ENCODE measurements at regions not wholly inside any gene's neighbourhood (a gene's known extent, or its start where the extent isn't known, plus 50 kb on each side); places are given as distances from the start of the nearest gene placed in this dataset.

- POLR2A ChIA-PET = interaction anchor here (0.6 to 1.4 kb wide), 3 partner anchors 16 to 36 kb away, joined by 3 to 4 read pairs (median 3); no protein-coding TSS in a partner anchor
- Mint-ChIP-seq H3K9me3 (ENCODE audit: unreplicated experiment) (no peaks in the 10 kb centered on the region), H3K27ac (ENCODE audit: low read depth, unreplicated experiment) (no peak overlapping the region), H3K36me3 (ENCODE audit: insufficient read depth, unreplicated experiment) (no peaks in the 10 kb centered on the region), H3K4me3 (ENCODE audit: unreplicated experiment) (no peak overlapping the region), H3K4me1 (ENCODE audit: insufficient read depth, unreplicated experiment) (peaks cover 23% of the 10 kb centered on the region), H3K27me3 (ENCODE audit: insufficient read depth, unreplicated experiment) (no peaks in the 10 kb centered on the region)
- CTCF ChIA-PET = interaction anchor here (1.1 to 1.2 kb wide), 2 partner anchors 8 to 24 kb away, joined by 3 to 4 read pairs; no protein-coding TSS in a partner anchor
- no peak for TF ChIP-seq CTCF (IDR thresholded peaks at IDR 0.05; ENCODE audit: unreplicated experiment)
- no peak for DNase-seq (ENCODE audit: unreplicated experiment)
- no TSS peak for BruUV-seq (replicated peaks)
- intact Hi-C loops (cut with micrococcal nuclease) = no loop called here
Observed at GRCh38 chr17:20920095-20920814, 122.6 kb downstream of the USP22 start.

GRCh38 chr17:20920815-20921199 is 122.0 kb downstream of the USP22 start:
- no peak overlapping the region for H3K4me3 Mint-ChIP-seq (ENCODE audit: unreplicated experiment)
- no TSS peak for BruUV-seq (replicated peaks)
- intact Hi-C loops (cut with micrococcal nuclease) = no loop called here
- no peaks in the 10 kb centered on the region for H3K27me3 Mint-ChIP-seq (ENCODE audit: insufficient read depth, unreplicated experiment)
- no peak overlapping the region for H3K27ac Mint-ChIP-seq (ENCODE audit: low read depth, unreplicated experiment)
- no peaks in the 10 kb centered on the region for H3K36me3 Mint-ChIP-seq (ENCODE audit: insufficient read depth, unreplicated experiment)
- no peak for TF ChIP-seq CTCF (IDR thresholded peaks at IDR 0.05; ENCODE audit: unreplicated experiment)
- CTCF ChIA-PET = interaction anchor here (1.1 to 1.2 kb wide), 2 partner anchors 9 to 23 kb away, joined by 3 to 4 read pairs; no protein-coding TSS in a partner anchor
- DNase-seq (ENCODE audit: unreplicated experiment) = no peak
- H3K4me1 Mint-ChIP-seq (ENCODE audit: insufficient read depth, unreplicated experiment) = peaks cover 23% of the 10 kb centered on the region
- H3K9me3 Mint-ChIP-seq (ENCODE audit: unreplicated experiment) = no peaks in the 10 kb centered on the region
- POLR2A ChIA-PET = interaction anchor here (1.4 kb wide), 1 partner anchor 35 kb away, joined by 3 read pairs; no protein-coding TSS in a partner anchor

GRCh38 chr17:20922128-20922670 is 120.6 kb downstream of the USP22 start:
- H3K27ac Mint-ChIP-seq (ENCODE audit: low read depth, unreplicated experiment) = no peak overlapping the region
- H3K27me3 Mint-ChIP-seq (ENCODE audit: insufficient read depth, unreplicated experiment) = no peaks in the 10 kb centered on the region
- no peak overlapping the region for H3K4me3 Mint-ChIP-seq (ENCODE audit: unreplicated experiment)
- H3K4me1 Mint-ChIP-seq (ENCODE audit: insufficient read depth, unreplicated experiment) = peaks cover 14% of the 10 kb centered on the region
- ChIA-PET CTCF (interaction anchor here (0.6 to 1.3 kb wide), 2 partner anchors 27 to 71 kb away, joined by 3 to 5 read pairs; no protein-coding TSS in a partner anchor), POLR2A (interaction anchor here (0.8 to 1.0 kb wide), 2 partner anchors 9 to 14 kb away, joined by 3 read pairs; no protein-coding TSS in a partner anchor)
- no peaks in the 10 kb centered on the region for H3K36me3 Mint-ChIP-seq (ENCODE audit: insufficient read depth, unreplicated experiment)
- no TSS peak for BruUV-seq (replicated peaks)
- no peak for DNase-seq (ENCODE audit: unreplicated experiment)
- no peak for TF ChIP-seq CTCF (IDR thresholded peaks at IDR 0.05; ENCODE audit: unreplicated experiment)
- no peaks in the 10 kb centered on the region for H3K9me3 Mint-ChIP-seq (ENCODE audit: unreplicated experiment)
- intact Hi-C loops (cut with micrococcal nuclease) = no loop called here

GRCh38 chr17:20924306-20924705 is 118.5 kb downstream of the USP22 start:
- intact Hi-C loops (cut with micrococcal nuclease) = no loop called here
- Mint-ChIP-seq H3K27ac (ENCODE audit: low read depth, unreplicated experiment) (no peak overlapping the region), H3K9me3 (ENCODE audit: unreplicated experiment) (no peaks in the 10 kb centered on the region), H3K36me3 (ENCODE audit: insufficient read depth, unreplicated experiment) (no peaks in the 10 kb centered on the region), H3K4me1 (ENCODE audit: insufficient read depth, unreplicated experiment) (peaks cover 14% of the 10 kb centered on the region), H3K4me3 (ENCODE audit: unreplicated experiment) (no peak overlapping the region), H3K27me3 (ENCODE audit: insufficient read depth, unreplicated experiment) (no peaks in the 10 kb centered on the region)
- ChIA-PET CTCF (no interaction called here), POLR2A (no interaction called here)
- no TSS peak for BruUV-seq (replicated peaks)
- TF ChIP-seq CTCF (IDR thresholded peaks at IDR 0.05; ENCODE audit: unreplicated experiment) = no peak
- no peak for DNase-seq (ENCODE audit: unreplicated experiment)
